Breast epithelium (tissue), 3 donors: ENCODE measurements at regions not wholly inside any gene's neighbourhood (a gene's known extent, or its start where the extent isn't known, plus 50 kb on each side); places are given as distances from the start of the nearest gene placed in this dataset.

Experiments used
- POLR2AphosphoS5 ChIP-seq, 3 donors: sonication (generic); formaldehyde crosslinking; IDR thresholded peaks; one replicate each; pipeline ENCODE4 v1.6.1; 2017; ENCODE audit warnings: antibody characterized with exemption in 3 of 3
- TF ChIP-seq, protein P1 (sequence below), 3 donors: fragments of 450-650 bp; IDR thresholded peaks; one replicate each; pipeline ENCODE4 v1.5.1; 2016 to 2017; ENCODE audit warnings: antibody characterized with exemption in 3 of 3, mild to moderate bottlenecking in 3 of 3, moderate library complexity in 3 of 3

DNA sequence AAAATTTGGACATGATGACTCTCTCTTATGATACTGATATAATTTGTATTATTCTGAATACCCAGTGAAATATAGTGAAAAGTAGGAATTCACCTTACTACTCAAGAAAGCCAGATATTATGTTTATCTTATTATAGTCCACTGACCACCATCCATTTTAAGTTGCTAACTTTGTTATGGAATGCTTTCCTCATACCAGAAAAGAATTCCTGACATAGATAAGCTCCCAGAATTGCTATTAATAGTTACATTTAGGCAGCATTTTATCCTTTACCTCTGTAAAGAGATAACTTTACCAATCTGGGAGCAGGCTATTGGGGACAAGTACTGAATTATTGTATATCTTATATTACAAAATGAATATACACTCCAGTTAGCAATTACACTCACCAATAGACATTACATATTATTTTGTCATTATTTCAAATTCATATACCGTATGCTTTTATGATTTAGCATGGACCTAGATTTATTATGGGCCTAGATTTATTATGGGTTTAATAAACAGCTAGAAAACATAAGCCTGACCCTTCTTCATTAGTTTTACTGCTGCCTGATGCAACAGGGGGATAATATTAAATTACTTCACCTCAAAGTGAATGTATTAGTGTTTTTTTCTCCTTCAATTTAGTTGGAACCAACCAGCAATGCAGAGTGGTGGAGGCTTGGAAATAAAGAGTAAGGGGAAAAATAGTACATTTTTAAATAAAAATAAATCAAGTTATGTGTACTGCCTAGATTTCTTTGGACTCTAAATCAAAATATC, 1886.1 kb downstream of the PCDH9 start:
- TF ChIP-seq, protein P1, sequence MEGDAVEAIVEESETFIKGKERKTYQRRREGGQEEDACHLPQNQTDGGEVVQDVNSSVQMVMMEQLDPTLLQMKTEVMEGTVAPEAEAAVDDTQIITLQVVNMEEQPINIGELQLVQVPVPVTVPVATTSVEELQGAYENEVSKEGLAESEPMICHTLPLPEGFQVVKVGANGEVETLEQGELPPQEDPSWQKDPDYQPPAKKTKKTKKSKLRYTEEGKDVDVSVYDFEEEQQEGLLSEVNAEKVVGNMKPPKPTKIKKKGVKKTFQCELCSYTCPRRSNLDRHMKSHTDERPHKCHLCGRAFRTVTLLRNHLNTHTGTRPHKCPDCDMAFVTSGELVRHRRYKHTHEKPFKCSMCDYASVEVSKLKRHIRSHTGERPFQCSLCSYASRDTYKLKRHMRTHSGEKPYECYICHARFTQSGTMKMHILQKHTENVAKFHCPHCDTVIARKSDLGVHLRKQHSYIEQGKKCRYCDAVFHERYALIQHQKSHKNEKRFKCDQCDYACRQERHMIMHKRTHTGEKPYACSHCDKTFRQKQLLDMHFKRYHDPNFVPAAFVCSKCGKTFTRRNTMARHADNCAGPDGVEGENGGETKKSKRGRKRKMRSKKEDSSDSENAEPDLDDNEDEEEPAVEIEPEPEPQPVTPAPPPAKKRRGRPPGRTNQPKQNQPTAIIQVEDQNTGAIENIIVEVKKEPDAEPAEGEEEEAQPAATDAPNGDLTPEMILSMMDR (IDR thresholded peaks at IDR 0.05) = no peak
- no peak for TF ChIP-seq POLR2AphosphoS5 (IDR thresholded peaks at IDR 0.05)
